Fibroblast of lung (primary cell): ENCODE measurements at regions not wholly inside any gene's neighbourhood (a gene's known extent, or its start where the extent isn't known, plus 50 kb on each side); places are given as distances from the start of the nearest gene placed in this dataset.

Experiments used
- CTCF ChIP-seq, 2 donors: IDR thresholded peaks in 1 of 2; conservative IDR thresholded peaks in 1 of 2; 1 replicate in 1 of 2; 2 replicates in 1 of 2; pipeline ENCODE4 v1.5.1; 2011 to 2012; ENCODE audit warnings: low read length in 2 of 2, control low read depth in 1 of 2, inconsistent platforms in 1 of 2, low read depth in 1 of 2, mild to moderate bottlenecking in 1 of 2
- EZH2 ChIP-seq: IDR thresholded peaks from 2 replicates; pipeline ENCODE4 v1.5.1; 2012; ENCODE audit warnings: low read length, control low read depth, mild to moderate bottlenecking; ENCODE audit errors: missing control alignments

GRCh38 chr18:70693246-70693645 lies 404.4 kb downstream of the SOCS6 start:
- TF ChIP-seq CTCF (conservative IDR thresholded peaks at IDR 0.05 in 1 of 2, IDR thresholded peaks at IDR 0.05 in 1 of 2; ENCODE audit: low read depth in 1 of 2, low read length in 2 of 2) (no peak), EZH2 (no peak)
